ENCODE measurements at regions not wholly inside any gene's neighbourhood (a gene's known extent, or its start where the extent isn't known, plus 50 kb on each side); places are given as distances from the start of the nearest gene placed in this dataset.
A peak's percentile ranks its signal among the peaks of the same experiment; 100 is the strongest.

GRCh38 chr15:66906668-66907614 is 158.5 kb upstream of the SMAD3 start:
- Histone ChIP-seq H3F3A (ENCODE audit: low read depth) (no peaks in the 10 kb centered on the region), H3K4me2 (ENCODE audit: low read depth, low read length, poor library complexity, severe bottlenecking) (no peak overlapping the region), H3K9ac (ENCODE audit: low read depth, low read length, poor library complexity, severe bottlenecking) (no peak overlapping the region), H3K4me1 (ENCODE audit: insufficient read depth, low read length, poor library complexity, severe bottlenecking) (peaks cover 4% of the 10 kb centered on the region), H3K9me3 (ENCODE audit: insufficient read depth, low read depth, low read length) (no peaks in the 10 kb centered on the region), H2AFZ (ENCODE audit: low read length) (no peak overlapping the region), H3K36me3 (ENCODE audit: insufficient read depth, low read length) (no peaks in the 10 kb centered on the region), H3K27me3 (ENCODE audit: insufficient read depth, low read length, poor library complexity, severe bottlenecking) (no peaks in the 10 kb centered on the region), H3K4me3 (ENCODE audit: low read length, poor library complexity, severe bottlenecking) (no peak overlapping the region), H3K9me2 (replicated peaks; ENCODE audit: low read depth, low read length) (no peaks in the 10 kb centered on the region), H4K20me1 (ENCODE audit: insufficient read depth, low read length, poor library complexity, severe bottlenecking) (no peaks in the 10 kb centered on the region), H3K79me2 (ENCODE audit: insufficient read depth, low read length) (no peaks in the 10 kb centered on the region)
- TF ChIP-seq CTCF (conservative IDR thresholded peaks at IDR 0.05; ENCODE audit: low read length) (no peak), EZH2phosphoT487 (IDR thresholded peaks at IDR 0.05; ENCODE audit: borderline replicate concordance) (no peak)

- Histone ChIP-seq H3K9ac (ENCODE audit: low read depth, low read length, poor library complexity, severe bottlenecking) (no peak overlapping the region), H3K36me3 (ENCODE audit: insufficient read depth, low read length) (no peaks in the 10 kb centered on the region), H3K9me2 (replicated peaks; ENCODE audit: low read depth, low read length) (no peaks in the 10 kb centered on the region), H3K79me2 (ENCODE audit: insufficient read depth, low read length) (no peaks in the 10 kb centered on the region), H3K27me3 (ENCODE audit: insufficient read depth, low read length, poor library complexity, severe bottlenecking) (no peaks in the 10 kb centered on the region), H3K4me3 (ENCODE audit: low read length, poor library complexity, severe bottlenecking) (no peak overlapping the region), H3K9me3 (ENCODE audit: insufficient read depth, low read depth, low read length) (no peaks in the 10 kb centered on the region), H3F3A (ENCODE audit: low read depth) (no peaks in the 10 kb centered on the region), H3K4me2 (ENCODE audit: low read depth, low read length, poor library complexity, severe bottlenecking) (no peak overlapping the region), H3K4me1 (ENCODE audit: insufficient read depth, low read length, poor library complexity, severe bottlenecking) (peaks cover 11% of the 10 kb centered on the region), H4K20me1 (ENCODE audit: insufficient read depth, low read length, poor library complexity, severe bottlenecking) (no peaks in the 10 kb centered on the region), H2AFZ (ENCODE audit: low read length) (peak overlapping the region; percentile 7; the same call in 1 of the 2 replicates)
- TF ChIP-seq EZH2phosphoT487 (IDR thresholded peaks at IDR 0.05; ENCODE audit: borderline replicate concordance), result no peak
- no peak for TF ChIP-seq CTCF (conservative IDR thresholded peaks at IDR 0.05; ENCODE audit: low read length)
These were observed 157.3 kb upstream of the SMAD3 start for GRCh38 chr15:66907826-66908743.

- no peaks in the 10 kb centered on the region for H4K20me1 ChIP-seq (ENCODE audit: insufficient read depth, low read length, poor library complexity, severe bottlenecking)
- H3K27me3 ChIP-seq (ENCODE audit: insufficient read depth, low read length, poor library complexity, severe bottlenecking), result no peaks in the 10 kb centered on the region
- no peaks in the 10 kb centered on the region for H3K9me2 ChIP-seq (replicated peaks; ENCODE audit: low read depth, low read length)
- H3K79me2 ChIP-seq (ENCODE audit: insufficient read depth, low read length), result no peaks in the 10 kb centered on the region
- H3K9ac ChIP-seq (ENCODE audit: low read depth, low read length, poor library complexity, severe bottlenecking), result no peak overlapping the region
- peaks cover 11% of the 10 kb centered on the region for H3K4me1 ChIP-seq (ENCODE audit: insufficient read depth, low read length, poor library complexity, severe bottlenecking)
- no peaks in the 10 kb centered on the region for H3F3A ChIP-seq (ENCODE audit: low read depth)
- peak; percentile 25; the same call in 1 of the 2 replicates for TF ChIP-seq CTCF (conservative IDR thresholded peaks at IDR 0.05; ENCODE audit: low read length)
- no peak for TF ChIP-seq EZH2phosphoT487 (IDR thresholded peaks at IDR 0.05; ENCODE audit: borderline replicate concordance)
- no peak overlapping the region for H3K4me2 ChIP-seq (ENCODE audit: low read depth, low read length, poor library complexity, severe bottlenecking)
- 0 out of 2 replicates have a peak overlapping the region, but pooled peaks have one; percentile 7 for H2AFZ ChIP-seq (ENCODE audit: low read length)
- no peaks in the 10 kb centered on the region for H3K36me3 ChIP-seq (ENCODE audit: insufficient read depth, low read length)
- H3K4me3 ChIP-seq (ENCODE audit: low read length, poor library complexity, severe bottlenecking), result no peak overlapping the region
- no peaks in the 10 kb centered on the region for H3K9me3 ChIP-seq (ENCODE audit: insufficient read depth, low read depth, low read length)
These were observed 156.7 kb upstream of the SMAD3 start for GRCh38 chr15:66908744-66909095.
